Activated naive CD4-positive, alpha-beta T cell treated with anti-CD3 and anti-CD28 coated beads for 36 hours (primary cell): ENCODE measurements at regions not wholly inside any gene's neighbourhood (a gene's known extent, or its start where the extent isn't known, plus 50 kb on each side); places are given as distances from the start of the nearest gene placed in this dataset.
"Not testable (repeated sequence)": the region's sequence is repeated elsewhere in the genome, so short reads cannot be mapped to it uniquely, and the experiment has no call there.

ENCODE experiments used
- CTCF ChIA-PET: fragments of 350-600 bp; sonication (Branson Sonifier 250); formaldehyde crosslinking; loops from one replicate; lab custom pipeline; 2021; ENCODE audit warnings: antibody characterized with exemption; lab: Charles Lee
- DNase-seq: peaks from one replicate; pipeline ENCODE4 v3.0.0-alpha.2; 2020
- H3K27ac Mint-ChIP-seq: one replicate; pipeline ENCODE4 v1.8.0; 2021; ENCODE audit warnings: mild to moderate bottlenecking, mixed read lengths
- H3K27me3 Mint-ChIP-seq: one replicate; pipeline ENCODE4 v1.8.0; 2021; ENCODE audit warnings: low read depth, mixed read lengths
- H3K36me3 Mint-ChIP-seq: one replicate; pipeline ENCODE4 v1.8.0; 2021; ENCODE audit warnings: low read depth, mixed read lengths
- H3K4me1 Mint-ChIP-seq: one replicate; pipeline ENCODE4 v1.8.0; 2021; ENCODE audit warnings: low read depth, mixed read lengths
- H3K4me3 Mint-ChIP-seq: one replicate; pipeline ENCODE4 v1.8.0; 2021; ENCODE audit warnings: mild to moderate bottlenecking, moderate library complexity, mixed read lengths
- H3K9me3 Mint-ChIP-seq: one replicate; pipeline ENCODE4 v1.8.0; 2021; ENCODE audit warnings: mixed read lengths
- intact Hi-C: fragments of 100-400 bp; cut with micrococcal nuclease; formaldehyde crosslinking; loops from one replicate; pipeline ENCODE4 v1.15.1; 2023

- intact Hi-C loops, result no loop called here
- Mint-ChIP-seq H3K36me3 (no peaks in the 10 kb centered on the region), H3K4me3 (no peak overlapping the region), H3K9me3 (peaks cover 1% of the 10 kb centered on the region), H3K4me1 (no peaks in the 10 kb centered on the region), H3K27me3 (no peaks in the 10 kb centered on the region), H3K27ac (no peak overlapping the region)
- CTCF ChIA-PET, result no interaction called here
- no peak for DNase-seq
Observed at GRCh38 chr2:146547236-146547635, 1297.6 kb upstream of the ACVR2A start.

GRCh38 chr2:146544701-146545100, 1300.1 kb upstream of the ACVR2A start:
- Mint-ChIP-seq H3K27me3 (no peaks in the 10 kb centered on the region), H3K4me1 (no peaks in the 10 kb centered on the region), H3K27ac (no peak overlapping the region), H3K9me3 (peaks cover 1% of the 10 kb centered on the region), H3K4me3 (no peak overlapping the region), H3K36me3 (no peaks in the 10 kb centered on the region)
- intact Hi-C loops, result no loop called here
- DNase-seq, result no peak
- CTCF ChIA-PET, result no interaction called here

GRCh38 chr2:146541896-146542295, 1302.9 kb upstream of the ACVR2A start:
- intact Hi-C loops, result no loop called here

GRCh38 chr2:146540271-146540932, 1304.4 kb upstream of the ACVR2A start:
- DNase-seq, result no peak
- Mint-ChIP-seq H3K4me3 (no peak overlapping the region), H3K36me3 (no peaks in the 10 kb centered on the region), H3K9me3 (peaks cover 11% of the 10 kb centered on the region), H3K27me3 (peaks cover 2% of the 10 kb centered on the region), H3K4me1 (no peaks in the 10 kb centered on the region), H3K27ac (no peak overlapping the region)
- intact Hi-C loops, result no loop called here
- CTCF ChIA-PET, result interaction anchor here (0.6 kb wide), 1 partner anchor 177 kb away, joined by 3 read pairs; no protein-coding TSS in a partner anchor

More at GRCh38 chr2:146541896-146542295, 1302.9 kb upstream of the ACVR2A start:
- H3K36me3 Mint-ChIP-seq, result no peaks in the 10 kb centered on the region
- peaks cover 9% of the 10 kb centered on the region for H3K9me3 Mint-ChIP-seq
- DNase-seq, result no peak
- peaks cover 2% of the 10 kb centered on the region for H3K27me3 Mint-ChIP-seq
- H3K4me1 Mint-ChIP-seq, result no peaks in the 10 kb centered on the region
- H3K4me3 Mint-ChIP-seq, result no peak overlapping the region
- H3K27ac Mint-ChIP-seq, result no peak overlapping the region
- CTCF ChIA-PET, result no interaction called here

- not testable (repeated sequence) for H3K4me1 Mint-ChIP-seq, H3K36me3 Mint-ChIP-seq
Observed at GRCh38 chr2:146539739-146540138, 1305.1 kb upstream of the ACVR2A start.

GRCh38 chr2:146537477-146537876, 1307.4 kb upstream of the ACVR2A start:
- intact Hi-C loops, result no loop called here
- CTCF ChIA-PET, result no interaction called here
- Mint-ChIP-seq H3K4me1 (no peaks in the 10 kb centered on the region), H3K27me3 (peaks cover 2% of the 10 kb centered on the region), H3K27ac (no peak overlapping the region), H3K4me3 (no peak overlapping the region), H3K9me3 (peaks cover 12% of the 10 kb centered on the region), H3K36me3 (no peaks in the 10 kb centered on the region)
- no peak for DNase-seq

More at GRCh38 chr2:146539739-146540138, 1305.1 kb upstream of the ACVR2A start:
- H3K4me3 Mint-ChIP-seq, H3K27me3 Mint-ChIP-seq, DNase-seq, intact Hi-C loops, H3K27ac Mint-ChIP-seq: not testable (repeated sequence)
- CTCF ChIA-PET, result interaction anchor here (0.6 kb wide), 1 partner anchor 178 kb away, joined by 3 read pairs; no protein-coding TSS in a partner anchor
- peaks cover 11% of the 10 kb centered on the region for H3K9me3 Mint-ChIP-seq

- no peak overlapping the region for H3K27ac Mint-ChIP-seq
- intact Hi-C loops, result no loop called here
- no peaks in the 10 kb centered on the region for H3K4me1 Mint-ChIP-seq
- CTCF ChIA-PET, result no interaction called here
- no peak for DNase-seq
- no peak overlapping the region for H3K4me3 Mint-ChIP-seq
- H3K27me3 Mint-ChIP-seq, result no peaks in the 10 kb centered on the region
- no peaks in the 10 kb centered on the region for H3K36me3 Mint-ChIP-seq
- peaks cover 5% of the 10 kb centered on the region for H3K9me3 Mint-ChIP-seq
Observed at GRCh38 chr2:146532509-146533147, 1312.2 kb upstream of the ACVR2A start.

GRCh38 chr2:146532009-146532408, 1312.8 kb upstream of the ACVR2A start:
- Mint-ChIP-seq H3K4me1 (no peaks in the 10 kb centered on the region), H3K27ac (no peak overlapping the region), H3K4me3 (no peak overlapping the region), H3K27me3 (no peaks in the 10 kb centered on the region), H3K36me3 (no peaks in the 10 kb centered on the region), H3K9me3 (peaks cover 5% of the 10 kb centered on the region)
- intact Hi-C loops, result no loop called here
- CTCF ChIA-PET, result no interaction called here
- DNase-seq, result no peak

GRCh38 chr2:146530886-146531285, 1313.9 kb upstream of the ACVR2A start:
- DNase-seq, result no peak

GRCh38 chr2:146527166-146527565, 1317.7 kb upstream of the ACVR2A start:
- no peaks in the 10 kb centered on the region for H3K9me3 Mint-ChIP-seq
- no peaks in the 10 kb centered on the region for H3K27me3 Mint-ChIP-seq

More at GRCh38 chr2:146530886-146531285, 1313.9 kb upstream of the ACVR2A start:
- Mint-ChIP-seq H3K4me1 (no peaks in the 10 kb centered on the region), H3K36me3 (no peaks in the 10 kb centered on the region), H3K9me3 (peaks cover 1% of the 10 kb centered on the region), H3K4me3 (no peak overlapping the region), H3K27me3 (no peaks in the 10 kb centered on the region), H3K27ac (no peak overlapping the region)
- intact Hi-C loops, result no loop called here
- CTCF ChIA-PET, result no interaction called here

GRCh38 chr2:146523196-146523595, 1321.6 kb upstream of the ACVR2A start:
- H3K36me3 Mint-ChIP-seq, result no peaks in the 10 kb centered on the region
- no peaks in the 10 kb centered on the region for H3K4me1 Mint-ChIP-seq
- DNase-seq, result no peak
- no peak overlapping the region for H3K4me3 Mint-ChIP-seq
- intact Hi-C loops, result no loop called here
- CTCF ChIA-PET, result interaction anchor here (0.7 kb wide), 1 partner anchor 1980 kb away, joined by 3 read pairs; no protein-coding TSS in a partner anchor
- H3K9me3 Mint-ChIP-seq, result no peaks in the 10 kb centered on the region
- no peaks in the 10 kb centered on the region for H3K27me3 Mint-ChIP-seq
- H3K27ac Mint-ChIP-seq, result no peak overlapping the region

More at GRCh38 chr2:146527166-146527565, 1317.7 kb upstream of the ACVR2A start:
- Mint-ChIP-seq H3K4me3 (no peak overlapping the region), H3K27ac (no peak overlapping the region), H3K4me1 (no peaks in the 10 kb centered on the region), H3K36me3 (no peaks in the 10 kb centered on the region)
- CTCF ChIA-PET, result no interaction called here
- intact Hi-C loops, result no loop called here
- no peak for DNase-seq

GRCh38 chr2:146506851-146507250, 1338.0 kb upstream of the ACVR2A start:
- H3K36me3 Mint-ChIP-seq, result no peaks in the 10 kb centered on the region
- no peak for DNase-seq
- H3K27me3 Mint-ChIP-seq, result no peaks in the 10 kb centered on the region
- no peaks in the 10 kb centered on the region for H3K4me1 Mint-ChIP-seq
- no peaks in the 10 kb centered on the region for H3K9me3 Mint-ChIP-seq
- H3K27ac Mint-ChIP-seq, result no peak overlapping the region
- CTCF ChIA-PET, result no interaction called here
- no peak overlapping the region for H3K4me3 Mint-ChIP-seq
- intact Hi-C loops, result no loop called here

- CTCF ChIA-PET, result no interaction called here
- no peaks in the 10 kb centered on the region for H3K36me3 Mint-ChIP-seq
- DNase-seq, result no peak
- H3K4me3 Mint-ChIP-seq, result no peak overlapping the region
- H3K27ac Mint-ChIP-seq, result no peak overlapping the region
- intact Hi-C loops, result no loop called here
- H3K9me3 Mint-ChIP-seq, result no peaks in the 10 kb centered on the region
- H3K4me1 Mint-ChIP-seq, result no peaks in the 10 kb centered on the region
- H3K27me3 Mint-ChIP-seq, result no peaks in the 10 kb centered on the region
Observed at GRCh38 chr2:146503366-146503765, 1341.5 kb upstream of the ACVR2A start.
